ENCODE measurements at regions not wholly inside any gene's neighbourhood (a gene's known extent, or its start where the extent isn't known, plus 50 kb on each side); places are given as distances from the start of the nearest gene placed in this dataset.
"Not testable (repeated sequence)": the region's sequence is repeated elsewhere in the genome, so short reads cannot be mapped to it uniquely, and the experiment has no call there.

GRCh38 chr20:56689318-56689717, 60.2 kb downstream of the TFAP2C start:
- peak; percentile 15 to 28 for DNase-seq (ENCODE audit: low read depth in 2 of 2)

GRCh38 chr20:56689852-56690485, 60.9 kb downstream of the TFAP2C start:
- no peak for DNase-seq (ENCODE audit: low read depth in 2 of 2)

GRCh38 chr20:56690531-56691175, 61.5 kb downstream of the TFAP2C start:
- DNase-seq (ENCODE audit: low read depth in 2 of 2) = no peak

- no peak for DNase-seq (ENCODE audit: low read depth in 2 of 2)
These were observed 62.4 kb downstream of the TFAP2C start for GRCh38 chr20:56691325-56691998.

- no peak for DNase-seq (ENCODE audit: low read depth in 2 of 2)
These were observed 64.1 kb downstream of the TFAP2C start for GRCh38 chr20:56693217-56693616.

- DNase-seq (ENCODE audit: low read depth in 2 of 2) = no peak
These were observed 68.4 kb downstream of the TFAP2C start for GRCh38 chr20:56697476-56697875.

- no peak for DNase-seq (ENCODE audit: low read depth in 2 of 2)
These were observed 69.2 kb downstream of the TFAP2C start for GRCh38 chr20:56698297-56698696.

- DNase-seq (ENCODE audit: low read depth in 2 of 2) = no peak
These were observed 69.6 kb downstream of the TFAP2C start for GRCh38 chr20:56698749-56699148.

GRCh38 chr20:56702931-56703840, 74.1 kb downstream of the TFAP2C start:
- DNase-seq (ENCODE audit: low read depth in 2 of 2) = no peak

GRCh38 chr20:56706867-56707360, 77.8 kb downstream of the TFAP2C start:
- DNase-seq (ENCODE audit: low read depth in 2 of 2) = no peak

GRCh38 chr20:56708991-56709390, 79.9 kb downstream of the TFAP2C start:
- DNase-seq (ENCODE audit: low read depth in 2 of 2) = no peak

- DNase-seq (ENCODE audit: low read depth in 2 of 2) = no peak
These were observed 81.0 kb downstream of the TFAP2C start for GRCh38 chr20:56710125-56710524.

- not testable (repeated sequence) for DNase-seq (ENCODE audit: low read depth in 2 of 2)
These were observed 81.5 kb downstream of the TFAP2C start for GRCh38 chr20:56710577-56710976.

- DNase-seq (ENCODE audit: low read depth in 2 of 2) = no peak
These were observed 81.9 kb downstream of the TFAP2C start for GRCh38 chr20:56711018-56711417.

- DNase-seq (ENCODE audit: low read depth in 2 of 2) = no peak
These were observed 86.2 kb downstream of the TFAP2C start for GRCh38 chr20:56715309-56715708.

- no peak for DNase-seq (ENCODE audit: low read depth in 2 of 2)
These were observed 86.9 kb downstream of the TFAP2C start for GRCh38 chr20:56715902-56716519.

- DNase-seq (ENCODE audit: low read depth in 2 of 2) = no peak
These were observed 87.7 kb downstream of the TFAP2C start for GRCh38 chr20:56716806-56717205.

- DNase-seq (ENCODE audit: low read depth in 2 of 2) = no peak
These were observed 89.7 kb downstream of the TFAP2C start for GRCh38 chr20:56718816-56719215.

GRCh38 chr20:56720620-56721213, 91.6 kb downstream of the TFAP2C start:
- DNase-seq (ENCODE audit: low read depth in 2 of 2) = no peak

- no peak for DNase-seq (ENCODE audit: low read depth in 2 of 2)
These were observed 92.9 kb downstream of the TFAP2C start for GRCh38 chr20:56722042-56722441.

- DNase-seq (ENCODE audit: low read depth in 2 of 2) = no peak
These were observed 94.2 kb downstream of the TFAP2C start for GRCh38 chr20:56723331-56723730.

Measured in fibroblast of skin of left biceps (primary cell).